Heart left ventricle (tissue), 16 donors: ENCODE measurements at regions not wholly inside any gene's neighbourhood (a gene's known extent, or its start where the extent isn't known, plus 50 kb on each side); places are given as distances from the start of the nearest gene placed in this dataset.

Experiments used
- ATAC-seq, 4 donors: fragments of 200-7000 bp; cut with Tn5 transposase; one replicate each; pipeline ENCODE4 v1.9.1; 2020 to 2022; ENCODE audit warnings: moderate library complexity in 4 of 4, mild to moderate bottlenecking in 3 of 4, moderate number of reproducible peaks in 1 of 4
- DNase-seq, 5 donors: peaks; one replicate each; pipeline ENCODE4 v3.0.0-alpha.2; 2020
- H3K27ac ChIP-seq, 12 donors: fragments of 200-600 bp; sonication (generic) in 4 of 12; one replicate each; pipeline versions ENCODE4 v1.5.0 to v1.8.0; 2016 to 2022; ENCODE audit warnings: mild to moderate bottlenecking in 2 of 12
- H3K27me3 ChIP-seq, 9 donors: fragments of 200-600 bp; sonication (generic) in 2 of 9; one replicate each; pipeline versions ENCODE4 v1.5.1 to v1.8.0; 2016 to 2022; ENCODE audit warnings: mild to moderate bottlenecking in 3 of 9
- H3K36me3 ChIP-seq, 9 donors: fragments of 200-600 bp; sonication (generic) in 2 of 9; one replicate each; pipeline versions ENCODE4 v1.5.0 to v1.8.0; 2018 to 2022; ENCODE audit warnings: mild to moderate bottlenecking in 2 of 9
- H3K4me1 ChIP-seq, 12 donors: fragments of 200-600 bp; sonication (generic) in 4 of 12; one replicate each; pipeline versions ENCODE4 v1.5.0 to v1.8.0; 2016 to 2022; ENCODE audit warnings: mild to moderate bottlenecking in 3 of 12
- H3K4me3 ChIP-seq, 12 donors: fragments of 200-600 bp; sonication (generic) in 4 of 12; one replicate each; pipeline versions ENCODE4 v1.5.0 to v1.8.0; 2017 to 2022; ENCODE audit warnings: mild to moderate bottlenecking in 9 of 12, moderate library complexity in 4 of 12
- H3K9me3 ChIP-seq, 12 donors: fragments of 200-600 bp; sonication (generic) in 4 of 12; one replicate each; pipeline versions ENCODE4 v1.5.0 to v1.8.0; 2016 to 2022; ENCODE audit warnings: mild to moderate bottlenecking in 1 of 12
- POLR2A ChIP-seq, 2 donors: fragments of 450-650 bp; IDR thresholded peaks; one replicate each; pipeline ENCODE4 v1.6.1; 2017; ENCODE audit warnings: antibody characterized with exemption in 2 of 2, mild to moderate bottlenecking in 2 of 2, moderate library complexity in 2 of 2
- WGBS, 4 donors: extraction: QIAGEN DNeasy Blood & Tissue Kit in 2 of 4; methylation state at CpG; one replicate each; pipeline versions ENCODE4 v1.1.5 to v1.1.7; 2013 to 2018; 5-methylcytosine and 5-hydroxymethylcytosine counted together
- intact Hi-C, 10 donors: fragments of 100-400 bp; cut with DNase I; formaldehyde crosslinking; loops; one replicate each; pipeline versions ENCODE4 v1.11.1 to v1.14.2; 2022
- TF ChIP-seq, protein P1 (sequence below), 12 donors: fragments of 200-600 bp; sonication (generic) in 4 of 12; IDR thresholded peaks; one replicate each; pipeline versions ENCODE4 v1.5.0 to v1.8.0; 2018 to 2022; ENCODE audit warnings: antibody characterized with exemption in 12 of 12, mild to moderate bottlenecking in 5 of 12
- donor health status: ischemic (EF 13 %, LVEDD 7.1; RV severe dilation, severe dysfunction).
- donor health status: healthy with polysubstance abuse.
- donor health status: DM: no; HTN: yes; CAD: no.
- donor health status: DM: no; HTN: no; CAD: no.
- donor health status: ischemic (EF 25% LVEDD 6.9; RV normal size, moderate dysfunction).
- donor health status: ischemic (EF 25% LVEDD 5.7; RV mildly dilated, moderate dysfunction).
- donor health status: healthy.
- donor health status: DM: yes; HTN: yes; CAD: no.
- donor health status: ischemic (EF 35%, LVEDD 5.7; RV mildly dilated, moderate dysfunction).
- donor health status: nonischemic (EF 11% LVEDD 7.7; RV severe dilation, severe dysfunction).
- donor health status: DM: yes; HTN: yes; CAD: no.
- donor health status: PGD.
- donor health status: ischemic (EF 29% LVEDD 5.4; RV normal size, mild dysfunction).
- donor health status: nonischemic (EF 23%, LVEDD 6.1; RV moderate dilation, normal function).

DNA sequence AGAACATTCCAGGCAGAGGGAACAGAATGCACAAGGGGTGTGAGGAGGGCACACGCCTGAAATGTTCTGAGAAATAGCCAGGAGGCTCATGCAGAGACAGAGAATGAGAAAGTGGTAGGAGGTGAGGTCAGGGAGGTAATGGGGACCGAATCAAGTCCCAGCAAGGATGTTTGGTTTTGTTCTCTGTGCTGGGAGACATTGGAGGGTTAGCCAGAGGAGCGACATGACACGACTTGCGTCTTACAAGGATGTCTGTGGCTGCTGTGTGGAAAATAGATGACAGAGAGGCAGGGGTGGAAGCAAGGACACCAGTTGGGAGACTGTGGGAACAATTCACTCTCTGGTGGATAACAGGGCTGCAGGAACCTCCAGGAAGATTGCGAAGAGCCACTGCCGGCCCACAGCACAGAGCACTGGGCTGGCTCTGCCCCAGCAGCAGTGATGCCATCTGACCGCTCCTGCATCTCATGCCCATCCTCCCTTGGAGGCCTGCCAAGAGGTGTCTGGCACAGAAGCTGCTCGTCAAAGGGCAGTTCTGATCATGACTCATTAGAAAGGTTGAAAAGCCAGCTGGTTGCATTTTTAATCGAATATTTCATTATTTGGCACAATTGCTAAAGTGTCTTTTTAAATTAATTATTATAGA, 57.7 kb upstream of the CD83 start:
- 56 to 69% (median 66%) methylated on average over 10 of the region's 10 CpGs for WGBS, 4 donors
- no peaks in the 10 kb centered on the region for H3K36me3 ChIP-seq
- peaks cover 0 to 8% (median 0%) of the 10 kb centered on the region in 9 donors for H3K27me3 ChIP-seq
- H3K4me1 ChIP-seq, result peaks cover 0 to 5% (median 0%) of the 10 kb centered on the region in 12 donors
- H3K4me3 ChIP-seq, result no peak overlapping the region
- H3K27ac ChIP-seq, result no peak overlapping the region
- DNase-seq, result peak; percentile 46 to 81 (median 64)
- ATAC-seq, result peak; percentile 64 to 91 (median 82)
- peaks cover 0 to 6% (median 0%) of the 10 kb centered on the region in 12 donors for H3K9me3 ChIP-seq
- TF ChIP-seq POLR2A (IDR thresholded peaks at IDR 0.05), result no peak
- TF ChIP-seq, protein P1, sequence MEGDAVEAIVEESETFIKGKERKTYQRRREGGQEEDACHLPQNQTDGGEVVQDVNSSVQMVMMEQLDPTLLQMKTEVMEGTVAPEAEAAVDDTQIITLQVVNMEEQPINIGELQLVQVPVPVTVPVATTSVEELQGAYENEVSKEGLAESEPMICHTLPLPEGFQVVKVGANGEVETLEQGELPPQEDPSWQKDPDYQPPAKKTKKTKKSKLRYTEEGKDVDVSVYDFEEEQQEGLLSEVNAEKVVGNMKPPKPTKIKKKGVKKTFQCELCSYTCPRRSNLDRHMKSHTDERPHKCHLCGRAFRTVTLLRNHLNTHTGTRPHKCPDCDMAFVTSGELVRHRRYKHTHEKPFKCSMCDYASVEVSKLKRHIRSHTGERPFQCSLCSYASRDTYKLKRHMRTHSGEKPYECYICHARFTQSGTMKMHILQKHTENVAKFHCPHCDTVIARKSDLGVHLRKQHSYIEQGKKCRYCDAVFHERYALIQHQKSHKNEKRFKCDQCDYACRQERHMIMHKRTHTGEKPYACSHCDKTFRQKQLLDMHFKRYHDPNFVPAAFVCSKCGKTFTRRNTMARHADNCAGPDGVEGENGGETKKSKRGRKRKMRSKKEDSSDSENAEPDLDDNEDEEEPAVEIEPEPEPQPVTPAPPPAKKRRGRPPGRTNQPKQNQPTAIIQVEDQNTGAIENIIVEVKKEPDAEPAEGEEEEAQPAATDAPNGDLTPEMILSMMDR (IDR thresholded peaks at IDR 0.05), result no peak
- intact Hi-C loops, result loop anchor here in 5 of 10 donors (5.0 to 10.0 kb wide), 4 partner anchors 153 to 268 kb away; no protein-coding TSS in a partner anchor

DNA sequence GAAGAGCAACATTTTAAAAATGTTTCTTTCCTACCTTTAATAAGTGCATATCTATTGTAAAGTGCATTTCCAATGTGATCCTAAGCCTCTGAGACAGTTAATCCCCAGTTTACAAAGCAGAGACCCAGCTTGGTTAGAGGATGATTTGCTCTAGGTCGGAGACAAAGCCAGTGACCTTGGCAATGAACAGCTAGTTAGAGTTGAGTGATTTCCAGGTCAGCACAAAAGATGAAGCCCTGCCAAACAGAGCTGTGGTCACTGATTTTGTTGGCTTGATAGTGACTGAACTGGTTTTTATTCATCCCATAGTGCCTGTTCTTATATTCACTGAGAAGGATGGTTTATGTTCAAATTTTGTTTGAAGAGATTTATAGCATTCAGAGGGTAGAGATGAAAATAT, 56.6 kb upstream of the CD83 start:
- Histone ChIP-seq H3K27ac (no peak overlapping the region), H3K4me3 (no peak overlapping the region), H3K36me3 (no peaks in the 10 kb centered on the region), H3K9me3 (peaks cover 0 to 6% (median 0%) of the 10 kb centered on the region in 12 donors), H3K27me3 (peaks cover 0 to 4% (median 0%) of the 10 kb centered on the region in 9 donors), H3K4me1 (peaks cover 0 to 5% (median 0%) of the 10 kb centered on the region in 12 donors)
- TF ChIP-seq POLR2A (IDR thresholded peaks at IDR 0.05), result no peak
- TF ChIP-seq, protein P1 (IDR thresholded peaks at IDR 0.05), result no peak
- DNase-seq (no peak), ATAC-seq (peak in 3 of 4 donors; percentile 50 to 63 (median 62))
- intact Hi-C loops, result loop anchor here in 4 of 10 donors (5.0 to 10.0 kb wide), 3 partner anchors 154 to 266 kb away; no protein-coding TSS in a partner anchor
- 7 to 16% (median 12%) methylated on average over 1 of the region's 1 CpG for WGBS, 4 donors

DNA sequence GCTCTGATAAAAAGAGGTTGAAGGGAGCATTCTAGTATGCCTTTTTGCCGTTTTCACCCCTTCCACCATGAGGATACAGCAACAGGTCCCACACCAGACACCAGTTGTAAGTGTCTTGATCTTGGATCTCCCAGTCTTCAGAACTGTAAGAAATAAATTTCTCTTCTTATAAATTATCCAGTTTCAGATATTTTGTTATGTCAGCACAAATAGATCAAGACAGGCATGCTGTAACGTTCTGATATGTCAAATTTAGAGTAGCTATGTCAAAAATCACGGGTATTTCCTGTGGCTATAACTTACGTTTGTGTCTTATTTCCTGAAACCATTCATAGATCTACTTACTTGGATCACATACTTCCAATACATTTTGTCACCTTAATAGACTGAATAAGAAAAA, 55.9 kb upstream of the CD83 start:
- DNase-seq, result no peak
- peaks cover 0 to 5% (median 0%) of the 10 kb centered on the region in 12 donors for H3K4me1 ChIP-seq
- no peaks in the 10 kb centered on the region for H3K36me3 ChIP-seq
- H3K27me3 ChIP-seq, result peaks cover 0 to 4% (median 0%) of the 10 kb centered on the region in 9 donors
- no peak for ATAC-seq
- H3K4me3 ChIP-seq, result no peak overlapping the region
- H3K9me3 ChIP-seq, result peaks cover 0 to 6% (median 0%) of the 10 kb centered on the region in 12 donors
- intact Hi-C loops, result loop anchor here in 4 of 10 donors (5.0 to 10.0 kb wide), 3 partner anchors 154 to 267 kb away; no protein-coding TSS in a partner anchor
- H3K27ac ChIP-seq, result no peak overlapping the region
- 56 to 74% (median 68%) methylated on average over 4 of the region's 4 CpGs for WGBS, 4 donors
- no peak for TF ChIP-seq POLR2A (IDR thresholded peaks at IDR 0.05)
- TF ChIP-seq, protein P1 (IDR thresholded peaks at IDR 0.05), result no peak

DNA sequence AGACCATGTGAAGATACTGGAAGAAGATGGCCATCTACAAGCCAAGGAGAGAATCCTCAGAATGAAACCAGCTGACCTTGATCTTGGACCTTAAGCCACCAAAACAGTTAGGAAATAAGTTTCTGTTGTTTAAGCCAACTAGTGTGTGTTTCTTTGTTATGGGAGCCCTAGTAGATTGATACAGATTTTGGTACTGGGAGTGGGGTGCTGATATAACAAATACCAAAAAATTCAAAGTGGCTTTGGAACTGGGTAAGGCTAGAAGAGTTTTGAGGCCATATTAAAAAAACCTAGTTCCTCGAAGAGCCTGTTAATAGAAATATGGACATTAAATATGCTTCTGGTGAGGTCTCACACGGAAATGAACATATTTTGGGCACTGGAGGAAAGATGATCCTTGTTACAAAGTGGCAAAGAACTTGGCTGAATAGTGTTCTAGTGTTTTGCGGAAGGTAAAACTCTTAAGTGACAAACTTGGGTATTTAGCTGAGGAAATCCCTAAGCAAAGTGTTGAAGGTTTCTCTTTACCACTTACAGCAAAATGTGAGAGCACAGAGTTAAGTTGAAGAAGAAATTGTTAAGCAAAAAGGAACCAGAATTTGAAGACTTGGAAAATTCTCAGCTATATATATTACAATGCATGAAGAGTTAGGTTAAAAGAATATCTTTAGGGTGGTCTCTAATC, 55.1 kb upstream of the CD83 start:
- H3K27me3 ChIP-seq, result peaks cover 0 to 4% (median 0%) of the 10 kb centered on the region in 9 donors
- H3K4me3 ChIP-seq, result no peak overlapping the region
- 90 to 95% (median 91%) methylated on average over 3 of the region's 3 CpGs for WGBS, 4 donors
- H3K4me1 ChIP-seq, result peaks cover 0 to 7% (median 0%) of the 10 kb centered on the region in 12 donors
- no peaks in the 10 kb centered on the region for H3K36me3 ChIP-seq
- intact Hi-C loops, result loop anchor here in 4 of 10 donors (5.0 to 10.0 kb wide), 3 partner anchors 155 to 268 kb away; no protein-coding TSS in a partner anchor
- peaks cover 0 to 6% (median 0%) of the 10 kb centered on the region in 12 donors for H3K9me3 ChIP-seq
- H3K27ac ChIP-seq, result no peak overlapping the region
- ATAC-seq (no peak), DNase-seq (no peak)
- TF ChIP-seq, protein P1 (IDR thresholded peaks at IDR 0.05), result no peak
- no peak for TF ChIP-seq POLR2A (IDR thresholded peaks at IDR 0.05)
